ENCODE measurements at regions not wholly inside any gene's neighbourhood (a gene's known extent, or its start where the extent isn't known, plus 50 kb on each side); places are given as distances from the start of the nearest gene placed in this dataset.

DNA sequence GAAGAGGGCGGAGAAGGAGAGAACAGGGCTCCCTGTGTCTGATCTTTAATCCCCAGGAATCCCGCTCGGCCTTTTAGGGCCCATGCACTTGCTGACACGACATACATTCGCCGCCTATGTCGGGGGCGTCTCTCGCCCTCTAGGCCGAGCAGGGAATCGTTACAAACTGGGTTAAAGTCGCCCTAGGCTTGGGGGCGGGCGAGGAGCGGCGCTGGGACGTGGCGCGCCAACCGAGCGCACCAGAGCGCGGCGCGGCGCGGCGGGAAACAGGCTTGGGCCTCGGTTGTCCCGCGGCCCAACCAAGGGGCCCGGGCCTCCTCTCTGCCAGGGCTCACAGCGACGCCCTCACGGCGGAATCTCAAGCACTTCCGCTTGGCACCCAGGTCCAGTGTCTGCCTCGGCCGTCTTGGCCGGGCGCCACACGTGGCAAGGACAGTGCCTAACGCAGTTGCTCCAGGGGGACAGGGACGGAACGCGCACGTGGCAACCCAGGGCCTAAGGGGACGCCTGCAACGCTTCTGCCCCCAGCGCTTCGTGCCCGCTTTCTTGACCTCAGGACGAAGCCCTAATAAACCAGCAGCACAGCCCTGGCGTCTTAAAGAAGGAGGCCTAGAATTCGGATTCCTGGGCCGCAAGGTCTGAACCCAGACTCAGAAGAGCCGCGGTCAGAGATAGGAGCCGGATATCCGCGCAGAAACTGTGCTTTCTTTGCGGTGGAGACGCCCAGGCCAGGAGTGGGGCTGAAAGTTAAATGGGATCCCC lies 71.5 kb downstream of the NCR2 start:
- Histone ChIP-seq H4K20me1 (replicated peaks; ENCODE audit: control insufficient read depth, extremely low read depth, insufficient read depth, low read length) (no peaks in the 10 kb centered on the region), H3K9ac (replicated peaks; ENCODE audit: extremely low read depth, insufficient read depth, low read length) (no peak overlapping the region), H3K36me3 (ENCODE audit: control insufficient read depth in 2 of 2, extremely low read depth in 1 of 2, insufficient read depth in 2 of 2, low read length in 2 of 2) (no peaks in the 10 kb centered on the region), H2AFZ (ENCODE audit: low read depth, low read length) (no peak overlapping the region), H3K9me3 (replicated peaks; ENCODE audit: control insufficient read depth, insufficient read depth, low read length) (no peaks in the 10 kb centered on the region), H3K9me1 (replicated peaks; ENCODE audit: control insufficient read depth, extremely low read depth, insufficient read depth, low read length) (no peaks in the 10 kb centered on the region), H3K27me3 (ENCODE audit: control insufficient read depth in 2 of 2, insufficient read depth in 2 of 2, low read length in 2 of 2) (peaks cover 27 to 34% of the 10 kb centered on the region in 2 experiments), H3K4me1 (ENCODE audit: control insufficient read depth, extremely low read depth, insufficient read depth, low read length) (no peaks in the 10 kb centered on the region), H3K79me2 (ENCODE audit: control insufficient read depth, insufficient read depth, low read length) (no peaks in the 10 kb centered on the region), H3K4me2 (ENCODE audit: insufficient read depth, low read length) (no peak overlapping the region), H3K27ac (ENCODE audit: insufficient read depth, low read depth, low read length) (no peak overlapping the region), H3K4me3 (replicated peaks in 1 of 3; ENCODE audit: insufficient read depth in 1 of 3, low read depth in 1 of 3, low read length in 3 of 3) (no peak overlapping the region)
- CTCF ChIA-PET = interaction anchor here (1.4 to 1.6 kb wide), 2 partner anchors 10 to 18 kb away, joined by 3 to 4 read pairs; no protein-coding TSS in a partner anchor
- dilution Hi-C loops (cut with MboI; ENCODE audit: extremely low pct_ligation_motif_present, low sequenced_read_pairs) = no loop called here
- intact Hi-C loops (cut with micrococcal nuclease) = no loop called here
- POLR2A ChIA-PET = no interaction called here
- BruUV-seq (replicated peaks) = no TSS peak
- DNase-seq (ENCODE audit: low read depth, low spot score) (no peak), FAIRE-seq (no peak)
- TF ChIP-seq, protein P1, sequence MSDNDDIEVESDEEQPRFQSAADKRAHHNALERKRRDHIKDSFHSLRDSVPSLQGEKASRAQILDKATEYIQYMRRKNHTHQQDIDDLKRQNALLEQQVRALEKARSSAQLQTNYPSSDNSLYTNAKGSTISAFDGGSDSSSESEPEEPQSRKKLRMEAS (IDR thresholded peaks at IDR 0.05; ENCODE audit: insufficient read depth, insufficient read length) = no peak
- TF ChIP-seq MYC (IDR thresholded peaks at IDR 0.05; ENCODE audit: low read depth, low read length) (no peak), EZH2 (IDR thresholded peaks at IDR 0.05; ENCODE audit: borderline replicate concordance, low read depth, low read length, severe bottlenecking) (no peak), FOS (IDR thresholded peaks at IDR 0.05; ENCODE audit: borderline replicate concordance, insufficient read depth, low read length) (no peak), GATA2 (IDR thresholded peaks at IDR 0.05; ENCODE audit: insufficient read depth, insufficient read length, low read depth, low read length) (no peak)

- DNase-seq (ENCODE audit: low read depth, low spot score) (no peak), FAIRE-seq (no peak)
- dilution Hi-C loops (cut with MboI; ENCODE audit: extremely low pct_ligation_motif_present, low sequenced_read_pairs) (no loop called here), intact Hi-C loops (cut with micrococcal nuclease) (no loop called here)
- H2AFZ ChIP-seq (ENCODE audit: low read depth, low read length) = no peak overlapping the region
- H3K36me3 ChIP-seq (ENCODE audit: control insufficient read depth in 2 of 2, extremely low read depth in 1 of 2, insufficient read depth in 2 of 2, low read length in 2 of 2) = no peaks in the 10 kb centered on the region
- H3K27ac ChIP-seq (ENCODE audit: insufficient read depth, low read depth, low read length) = no peak overlapping the region
- H3K9me1 ChIP-seq (replicated peaks; ENCODE audit: control insufficient read depth, extremely low read depth, insufficient read depth, low read length) = no peaks in the 10 kb centered on the region
- CTCF ChIA-PET = interaction anchor here (0.8 to 1.6 kb wide), 3 partner anchors 9 to 16 kb away, joined by 3 to 4 read pairs (median 3); no protein-coding TSS in a partner anchor
- no peak overlapping the region for H3K4me3 ChIP-seq (replicated peaks in 1 of 3; ENCODE audit: insufficient read depth in 1 of 3, low read depth in 1 of 3, low read length in 3 of 3)
- no peak for TF ChIP-seq GATA2 (IDR thresholded peaks at IDR 0.05; ENCODE audit: insufficient read depth, insufficient read length, low read depth, low read length)
- TF ChIP-seq, protein P1 (IDR thresholded peaks at IDR 0.05; ENCODE audit: insufficient read depth, insufficient read length) = no peak
- no peak for TF ChIP-seq FOS (IDR thresholded peaks at IDR 0.05; ENCODE audit: borderline replicate concordance, insufficient read depth, low read length)
- no peak for TF ChIP-seq CTCF (IDR thresholded peaks at IDR 0.05; ENCODE audit: extremely low read depth in 1 of 2, insufficient read depth in 1 of 2, low read depth in 1 of 2, low read length in 2 of 2)
- no peak for TF ChIP-seq EZH2 (IDR thresholded peaks at IDR 0.05; ENCODE audit: borderline replicate concordance, low read depth, low read length, severe bottlenecking)
- TF ChIP-seq MYC (IDR thresholded peaks at IDR 0.05; ENCODE audit: low read depth, low read length) = no peak
- TF ChIP-seq POLR2A (IDR thresholded peaks at IDR 0.05; ENCODE audit: low read depth, low read length) = no peak
- TF ChIP-seq POLR2AphosphoS5 (IDR thresholded peaks at IDR 0.05; ENCODE audit: insufficient read depth, low read depth, low read length) = no peak
- TF ChIP-seq JUN (IDR thresholded peaks at IDR 0.05; ENCODE audit: borderline replicate concordance, insufficient read depth, insufficient read length, low read depth) = no peak
- H3K4me2 ChIP-seq (ENCODE audit: insufficient read depth, low read length) = no peak overlapping the region
- POLR2A ChIA-PET = no interaction called here
- H3K9me3 ChIP-seq (replicated peaks; ENCODE audit: control insufficient read depth, insufficient read depth, low read length) = no peaks in the 10 kb centered on the region
- no peak overlapping the region for H3K9ac ChIP-seq (replicated peaks; ENCODE audit: extremely low read depth, insufficient read depth, low read length)
- H3K4me1 ChIP-seq (ENCODE audit: control insufficient read depth, extremely low read depth, insufficient read depth, low read length) = no peaks in the 10 kb centered on the region
- H3K27me3 ChIP-seq (ENCODE audit: control insufficient read depth in 2 of 2, insufficient read depth in 2 of 2, low read length in 2 of 2) = peaks cover 34 to 37% of the 10 kb centered on the region in 2 experiments
- no TSS peak for BruUV-seq (replicated peaks)
- H4K20me1 ChIP-seq (replicated peaks; ENCODE audit: control insufficient read depth, extremely low read depth, insufficient read depth, low read length) = no peaks in the 10 kb centered on the region
- no peaks in the 10 kb centered on the region for H3K79me2 ChIP-seq (ENCODE audit: control insufficient read depth, insufficient read depth, low read length)
These were observed 73.2 kb downstream of the NCR2 start for GRCh38 chr6:41408576-41408975.
